ENCODE measurements at regions not wholly inside any gene's neighbourhood (a gene's known extent, or its start where the extent isn't known, plus 50 kb on each side); places are given as distances from the start of the nearest gene placed in this dataset.

GRCh38 chr11:70631624-70632047, 233.3 kb downstream of the CTTN start:
- DNase-seq, result no peak

- DNase-seq, result no peak
These were observed 235.3 kb downstream of the CTTN start for GRCh38 chr11:70633610-70634009.

- no peak for DNase-seq
These were observed 238.3 kb downstream of the CTTN start for GRCh38 chr11:70636659-70637058.

- no peak for DNase-seq
These were observed 239.0 kb downstream of the CTTN start for GRCh38 chr11:70637186-70637800.

- DNase-seq, result no peak
These were observed 239.7 kb downstream of the CTTN start for GRCh38 chr11:70637949-70638583.

- no peak for DNase-seq
These were observed 242.1 kb downstream of the CTTN start for GRCh38 chr11:70640408-70640807.

- DNase-seq, result no peak
These were observed 243.0 kb downstream of the CTTN start for GRCh38 chr11:70641369-70641768.

- no peak for DNase-seq
These were observed 243.9 kb downstream of the CTTN start for GRCh38 chr11:70642266-70642665.

GRCh38 chr11:70643642-70644041, 245.3 kb downstream of the CTTN start:
- no peak for DNase-seq

GRCh38 chr11:70644343-70645060, 246.2 kb downstream of the CTTN start:
- DNase-seq, result no peak

- no peak for DNase-seq
These were observed 247.2 kb downstream of the CTTN start for GRCh38 chr11:70645537-70645936.

GRCh38 chr11:70646272-70647049, 248.1 kb downstream of the CTTN start:
- no peak for DNase-seq

- no peak for DNase-seq
These were observed 249.1 kb downstream of the CTTN start for GRCh38 chr11:70647188-70648166.

GRCh38 chr11:70650075-70650909, 252.0 kb downstream of the CTTN start:
- peak; percentile 4 for DNase-seq

- no peak for DNase-seq
These were observed 252.7 kb downstream of the CTTN start for GRCh38 chr11:70651031-70651430.

GRCh38 chr11:70654016-70654415, 255.7 kb downstream of the CTTN start:
- no peak for DNase-seq

GRCh38 chr11:70655816-70656215, 257.5 kb downstream of the CTTN start:
- no peak for DNase-seq

- DNase-seq, result no peak
These were observed 257.9 kb downstream of the CTTN start for GRCh38 chr11:70656252-70656651.

GRCh38 chr11:70660059-70660888, 261.9 kb downstream of the CTTN start:
- DNase-seq, result no peak

- no peak for DNase-seq
These were observed 262.5 kb downstream of the CTTN start for GRCh38 chr11:70660889-70661197.
